Chondrocyte (in vitro differentiated cells): ENCODE measurements at regions not wholly inside any gene's neighbourhood (a gene's known extent, or its start where the extent isn't known, plus 50 kb on each side); places are given as distances from the start of the nearest gene placed in this dataset.

Experiments used
- DNase-seq: peaks from one replicate; pipeline ENCODE4 v3.0.0; 2021; ENCODE audit warnings: mixed read lengths, low spot score
- H3K27ac Mint-ChIP-seq: one replicate; pipeline ENCODE4 v1.8.0; 2021; ENCODE audit warnings: mild to moderate bottlenecking, moderate library complexity, mixed read lengths; ENCODE audit not compliant: unreplicated experiment
- H3K27me3 Mint-ChIP-seq: 2 replicates; pipeline ENCODE4 v1.8.0; 2021; ENCODE audit warnings: low read depth, mixed read lengths
- H3K36me3 Mint-ChIP-seq: 2 replicates; pipeline ENCODE4 v1.8.0; 2021; ENCODE audit warnings: low read depth, mixed read lengths
- H3K4me1 Mint-ChIP-seq: 2 replicates; pipeline ENCODE4 v1.8.0; 2021; ENCODE audit warnings: low read depth, mild to moderate bottlenecking, mixed read lengths
- H3K4me3 Mint-ChIP-seq: one replicate; pipeline ENCODE4 v1.8.0; 2021; ENCODE audit warnings: mild to moderate bottlenecking, moderate library complexity, mixed read lengths; ENCODE audit not compliant: unreplicated experiment
- H3K9me3 Mint-ChIP-seq: 2 replicates; pipeline ENCODE4 v1.8.0; 2021; ENCODE audit warnings: low read depth, mixed read lengths
- CTCF ChIP-seq: fragments of 200-600 bp; sonication (generic); IDR thresholded peaks from 2 replicates; pipeline ENCODE4 v1.5.0; 2021; ENCODE audit warnings: antibody characterized with exemption, mild to moderate bottlenecking, moderate library complexity

GRCh38 chr2:78506301-78506700 lies 519.2 kb upstream of the REG3G start:
- no peaks in the 10 kb centered on the region for H3K4me1 Mint-ChIP-seq
- peaks cover 27% of the 10 kb centered on the region for H3K9me3 Mint-ChIP-seq
- no peaks in the 10 kb centered on the region for H3K36me3 Mint-ChIP-seq
- H3K27ac Mint-ChIP-seq: no peak overlapping the region
- no peak for DNase-seq
- no peak for TF ChIP-seq CTCF
- no peak overlapping the region for H3K4me3 Mint-ChIP-seq
- H3K27me3 Mint-ChIP-seq: no peaks in the 10 kb centered on the region

- no peaks in the 10 kb centered on the region for H3K4me1 Mint-ChIP-seq
- DNase-seq: no peak
- no peaks in the 10 kb centered on the region for H3K27me3 Mint-ChIP-seq
- no peak for TF ChIP-seq CTCF
- H3K9me3 Mint-ChIP-seq: no peaks in the 10 kb centered on the region
- H3K27ac Mint-ChIP-seq: no peak overlapping the region
- no peaks in the 10 kb centered on the region for H3K36me3 Mint-ChIP-seq
- no peak overlapping the region for H3K4me3 Mint-ChIP-seq
These were observed 503.6 kb upstream of the REG3G start for GRCh38 chr2:78521938-78522337.

GRCh38 chr2:78532762-78533379 lies 492.6 kb upstream of the REG3G start:
- DNase-seq: no peak
- H3K36me3 Mint-ChIP-seq: no peaks in the 10 kb centered on the region
- no peak overlapping the region for H3K4me3 Mint-ChIP-seq
- H3K9me3 Mint-ChIP-seq: no peaks in the 10 kb centered on the region
- no peak for TF ChIP-seq CTCF
- H3K27me3 Mint-ChIP-seq: peaks cover 9% of the 10 kb centered on the region
- H3K27ac Mint-ChIP-seq: no peak overlapping the region
- H3K4me1 Mint-ChIP-seq: no peaks in the 10 kb centered on the region

- H3K4me3 Mint-ChIP-seq: no peak overlapping the region
- H3K4me1 Mint-ChIP-seq: no peaks in the 10 kb centered on the region
- no peak overlapping the region for H3K27ac Mint-ChIP-seq
- no peaks in the 10 kb centered on the region for H3K36me3 Mint-ChIP-seq
- no peak for DNase-seq
- peaks cover 4% of the 10 kb centered on the region for H3K27me3 Mint-ChIP-seq
- no peak for TF ChIP-seq CTCF
- no peaks in the 10 kb centered on the region for H3K9me3 Mint-ChIP-seq
These were observed 490.1 kb upstream of the REG3G start for GRCh38 chr2:78535395-78535794.

- Mint-ChIP-seq H3K36me3 (no peaks in the 10 kb centered on the region), H3K4me3 (no peak overlapping the region), H3K27ac (no peak overlapping the region), H3K27me3 (no peaks in the 10 kb centered on the region), H3K9me3 (peaks cover 4% of the 10 kb centered on the region), H3K4me1 (no peaks in the 10 kb centered on the region)
- DNase-seq: no peak
- TF ChIP-seq CTCF: no peak
These were observed 487.2 kb upstream of the REG3G start for GRCh38 chr2:78538322-78538721.
